ENCODE measurements at regions not wholly inside any gene's neighbourhood (a gene's known extent, or its start where the extent isn't known, plus 50 kb on each side); places are given as distances from the start of the nearest gene placed in this dataset.

DNA sequence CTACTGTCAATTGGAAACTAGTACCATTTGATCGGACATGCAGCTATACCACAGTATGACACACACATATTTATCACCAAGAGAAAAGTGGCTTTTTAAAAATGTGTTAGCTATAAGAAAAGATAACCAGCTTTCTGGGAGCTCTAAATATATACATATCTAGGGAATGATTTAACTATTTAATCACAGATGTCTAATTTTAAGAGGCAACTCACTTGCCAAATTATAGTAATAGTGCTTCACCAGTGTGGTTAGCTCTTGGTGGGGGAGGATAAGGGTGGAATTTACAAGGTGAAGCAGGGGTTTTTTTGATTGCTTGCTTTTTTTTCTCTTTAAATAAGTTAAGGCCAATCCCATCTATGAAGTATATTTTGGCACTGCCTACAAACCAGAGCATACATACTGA is 547.7 kb upstream of the DIPK2B start:
- FAIRE-seq, result no peak

DNA sequence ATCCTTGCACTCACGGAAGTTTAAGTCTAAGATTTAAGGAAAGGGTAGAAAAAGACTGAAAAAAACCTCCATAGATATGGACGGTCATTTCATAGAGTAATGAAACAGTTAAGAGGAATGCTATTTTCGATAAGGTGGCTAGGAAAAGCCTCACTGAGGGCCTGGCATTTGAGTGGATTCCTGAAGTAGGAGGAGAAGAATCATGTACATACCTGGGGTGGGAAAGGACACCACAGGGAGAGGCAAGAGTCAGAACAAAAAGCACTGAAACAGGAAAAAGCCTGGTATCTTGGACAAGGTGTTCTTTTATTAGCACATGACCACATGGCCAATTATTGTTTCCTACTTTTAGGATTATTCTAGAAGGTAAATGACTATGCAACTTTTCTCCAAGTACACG is 547.2 kb upstream of the DIPK2B start:
- Histone ChIP-seq H3K27ac (ENCODE audit: insufficient read depth, low read depth, low read length) (peak overlapping the region; percentile 47), H3K9me3 (replicated peaks; ENCODE audit: control insufficient read depth, insufficient read depth, low read length) (no peaks in the 10 kb centered on the region), H4K20me1 (replicated peaks; ENCODE audit: control insufficient read depth, extremely low read depth, insufficient read depth, low read length) (no peaks in the 10 kb centered on the region), H3K9me1 (replicated peaks; ENCODE audit: control insufficient read depth, extremely low read depth, insufficient read depth, low read length) (no peaks in the 10 kb centered on the region), H3K9ac (replicated peaks; ENCODE audit: extremely low read depth, insufficient read depth, low read length) (no peak overlapping the region), H3K4me1 (ENCODE audit: control insufficient read depth, extremely low read depth, insufficient read depth, low read length) (peaks cover 34% of the 10 kb centered on the region), H3K36me3 (ENCODE audit: control insufficient read depth in 2 of 2, extremely low read depth in 1 of 2, insufficient read depth in 2 of 2, low read length in 2 of 2) (peaks cover 5 to 20% of the 10 kb centered on the region in 2 experiments), H3K79me2 (ENCODE audit: control insufficient read depth, insufficient read depth, low read length) (peaks cover 59% of the 10 kb centered on the region), H2AFZ (ENCODE audit: low read depth, low read length) (no peak overlapping the region), H3K4me3 (replicated peaks in 1 of 3; ENCODE audit: insufficient read depth in 1 of 3, low read depth in 1 of 3, low read length in 3 of 3) (no peak overlapping the region), H3K4me2 (ENCODE audit: insufficient read depth, low read length) (no peak overlapping the region), H3K27me3 (ENCODE audit: control insufficient read depth in 2 of 2, insufficient read depth in 2 of 2, low read length in 2 of 2) (no peaks in the 10 kb centered on the region)
- no TSS peak for BruUV-seq (replicated peaks)
- no peak for FAIRE-seq
- dilution Hi-C loops (cut with MboI; ENCODE audit: extremely low pct_ligation_motif_present, low sequenced_read_pairs) (no loop called here), intact Hi-C loops (cut with micrococcal nuclease) (loop anchor here (1.0 kb wide), 1 partner anchor 224 kb away; no protein-coding TSS in a partner anchor)
- CTCF ChIA-PET, result interaction anchor here (0.8 to 2.1 kb wide), 5 partner anchors 50 to 629 kb away, joined by 3 to 9 read pairs (median 5); no protein-coding TSS in a partner anchor
- POLR2A ChIA-PET, result no interaction called here
- TF ChIP-seq EZH2 (IDR thresholded peaks at IDR 0.05; ENCODE audit: borderline replicate concordance, low read depth, low read length, severe bottlenecking) (no peak), MYC (IDR thresholded peaks at IDR 0.05; ENCODE audit: low read depth, low read length) (no peak), FOS (IDR thresholded peaks at IDR 0.05; ENCODE audit: borderline replicate concordance, insufficient read depth, low read length) (no peak), POLR2AphosphoS5 (IDR thresholded peaks at IDR 0.05; ENCODE audit: insufficient read depth, low read depth, low read length) (peak; percentile 12), POLR2A (IDR thresholded peaks at IDR 0.05; ENCODE audit: low read depth, low read length) (no peak)
- TF ChIP-seq, protein P1, sequence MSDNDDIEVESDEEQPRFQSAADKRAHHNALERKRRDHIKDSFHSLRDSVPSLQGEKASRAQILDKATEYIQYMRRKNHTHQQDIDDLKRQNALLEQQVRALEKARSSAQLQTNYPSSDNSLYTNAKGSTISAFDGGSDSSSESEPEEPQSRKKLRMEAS (IDR thresholded peaks at IDR 0.05; ENCODE audit: insufficient read depth, insufficient read length), result no peak
- no peak for DNase-seq (ENCODE audit: low read depth, low spot score)

More for the DNA sequence above, 547.7 kb upstream of the DIPK2B start:
- POLR2A ChIA-PET, result no interaction called here
- Histone ChIP-seq H3K4me2 (ENCODE audit: insufficient read depth, low read length) (no peak overlapping the region), H4K20me1 (replicated peaks; ENCODE audit: control insufficient read depth, extremely low read depth, insufficient read depth, low read length) (no peaks in the 10 kb centered on the region), H2AFZ (ENCODE audit: low read depth, low read length) (no peak overlapping the region), H3K4me1 (ENCODE audit: control insufficient read depth, extremely low read depth, insufficient read depth, low read length) (peaks cover 38% of the 10 kb centered on the region), H3K79me2 (ENCODE audit: control insufficient read depth, insufficient read depth, low read length) (peaks cover 63% of the 10 kb centered on the region), H3K27ac (ENCODE audit: insufficient read depth, low read depth, low read length) (peak overlapping the region; percentile 26), H3K9ac (replicated peaks; ENCODE audit: extremely low read depth, insufficient read depth, low read length) (peak overlapping the region; percentile 7), H3K4me3 (replicated peaks in 1 of 3; ENCODE audit: insufficient read depth in 1 of 3, low read depth in 1 of 3, low read length in 3 of 3) (no peak overlapping the region), H3K27me3 (ENCODE audit: control insufficient read depth in 2 of 2, insufficient read depth in 2 of 2, low read length in 2 of 2) (no peaks in the 10 kb centered on the region), H3K36me3 (ENCODE audit: control insufficient read depth in 2 of 2, extremely low read depth in 1 of 2, insufficient read depth in 2 of 2, low read length in 2 of 2) (peaks cover 5 to 24% of the 10 kb centered on the region in 2 experiments), H3K9me3 (replicated peaks; ENCODE audit: control insufficient read depth, insufficient read depth, low read length) (no peaks in the 10 kb centered on the region), H3K9me1 (replicated peaks; ENCODE audit: control insufficient read depth, extremely low read depth, insufficient read depth, low read length) (no peaks in the 10 kb centered on the region)
- DNase-seq (ENCODE audit: low read depth, low spot score), result no peak
- dilution Hi-C loops (cut with MboI; ENCODE audit: extremely low pct_ligation_motif_present, low sequenced_read_pairs), result no loop called here
- intact Hi-C loops (cut with micrococcal nuclease), result no loop called here
- TF ChIP-seq MYC (IDR thresholded peaks at IDR 0.05; ENCODE audit: low read depth, low read length) (no peak), POLR2A (IDR thresholded peaks at IDR 0.05; ENCODE audit: low read depth, low read length) (peak; percentile 25)
- BruUV-seq (replicated peaks), result no TSS peak
- CTCF ChIA-PET, result interaction anchor here (0.8 to 2.1 kb wide), 5 partner anchors 51 to 628 kb away, joined by 3 to 9 read pairs (median 5); no protein-coding TSS in a partner anchor
